Adrenal gland (tissue), 5 donors: ENCODE measurements at regions not wholly inside any gene's neighbourhood (a gene's known extent, or its start where the extent isn't known, plus 50 kb on each side); places are given as distances from the start of the nearest gene placed in this dataset.

ENCODE experiments used
- POLR2A ChIP-seq, 2 donors: fragments of 450-650 bp; IDR thresholded peaks; one replicate each; pipeline ENCODE4 v1.6.1; 2017; ENCODE audit warnings: antibody characterized with exemption in 2 of 2, mild to moderate bottlenecking in 2 of 2, moderate library complexity in 1 of 2
- TF ChIP-seq, protein P1 (sequence below), 6 experiments: fragments of 450-650 bp in 4 of 6; fragments of 200-600 bp in 2 of 6; sonication (generic) in 1 of 6; IDR thresholded peaks; 1 replicate in 5 of 6; 2 replicates in 1 of 6; pipeline versions ENCODE4 v1.5.1 to v1.8.0; 2016 to 2021; ENCODE audit warnings: antibody characterized with exemption in 6 of 6, mild to moderate bottlenecking in 2 of 6, moderate library complexity in 1 of 6
- donor health status: DM: no; HTN: no; CAD: no.

- TF ChIP-seq, protein P1, sequence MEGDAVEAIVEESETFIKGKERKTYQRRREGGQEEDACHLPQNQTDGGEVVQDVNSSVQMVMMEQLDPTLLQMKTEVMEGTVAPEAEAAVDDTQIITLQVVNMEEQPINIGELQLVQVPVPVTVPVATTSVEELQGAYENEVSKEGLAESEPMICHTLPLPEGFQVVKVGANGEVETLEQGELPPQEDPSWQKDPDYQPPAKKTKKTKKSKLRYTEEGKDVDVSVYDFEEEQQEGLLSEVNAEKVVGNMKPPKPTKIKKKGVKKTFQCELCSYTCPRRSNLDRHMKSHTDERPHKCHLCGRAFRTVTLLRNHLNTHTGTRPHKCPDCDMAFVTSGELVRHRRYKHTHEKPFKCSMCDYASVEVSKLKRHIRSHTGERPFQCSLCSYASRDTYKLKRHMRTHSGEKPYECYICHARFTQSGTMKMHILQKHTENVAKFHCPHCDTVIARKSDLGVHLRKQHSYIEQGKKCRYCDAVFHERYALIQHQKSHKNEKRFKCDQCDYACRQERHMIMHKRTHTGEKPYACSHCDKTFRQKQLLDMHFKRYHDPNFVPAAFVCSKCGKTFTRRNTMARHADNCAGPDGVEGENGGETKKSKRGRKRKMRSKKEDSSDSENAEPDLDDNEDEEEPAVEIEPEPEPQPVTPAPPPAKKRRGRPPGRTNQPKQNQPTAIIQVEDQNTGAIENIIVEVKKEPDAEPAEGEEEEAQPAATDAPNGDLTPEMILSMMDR (IDR thresholded peaks at IDR 0.05), result no peak
- no peak for TF ChIP-seq POLR2A (IDR thresholded peaks at IDR 0.05)
Measured at GRCh38 chr6:80522576-80522975, 416.1 kb downstream of the BCKDHB start.
